Parathyroid adenoma (tissue), 2 donors: ENCODE measurements at regions not wholly inside any gene's neighbourhood (a gene's known extent, or its start where the extent isn't known, plus 50 kb on each side); places are given as distances from the start of the nearest gene placed in this dataset.

Source experiments
- H2AFZ ChIP-seq: fragments of 300-600 bp; sonication (generic); one replicate; pipeline ENCODE4 v1.7.0; 2017; ENCODE audit warnings: antibody characterized with exemption, mild to moderate bottlenecking
- H3K27ac ChIP-seq: fragments of 300-600 bp; sonication (generic); one replicate; pipeline ENCODE4 v1.7.0; 2017
- H3K27me3 ChIP-seq: fragments of 300-600 bp; sonication (generic); one replicate; pipeline ENCODE4 v1.7.0; 2017; ENCODE audit warnings: low read length; ENCODE audit not compliant: control insufficient read depth, insufficient read depth
- H3K36me3 ChIP-seq: fragments of 300-600 bp; sonication (generic); one replicate; pipeline ENCODE4 v1.7.0; 2017; ENCODE audit warnings: low read length; ENCODE audit not compliant: control insufficient read depth, insufficient read depth
- H3K4me1 ChIP-seq: fragments of 300-600 bp; sonication (generic); one replicate; pipeline ENCODE4 v1.7.0; 2017; ENCODE audit warnings: control low read depth
- H3K4me2 ChIP-seq: fragments of 300-600 bp; sonication (generic); one replicate; pipeline ENCODE4 v1.7.0; 2017; ENCODE audit warnings: low read length
- H3K4me3 ChIP-seq: fragments of 300-600 bp; sonication (generic); one replicate; pipeline ENCODE4 v1.7.0; 2017; ENCODE audit warnings: low read depth, low read length
- H3K79me2 ChIP-seq: fragments of 300-600 bp; sonication (generic); one replicate; pipeline ENCODE4 v1.7.0; 2017; ENCODE audit warnings: control low read depth
- H3K9ac ChIP-seq: fragments of 300-600 bp; sonication (generic); one replicate; pipeline ENCODE4 v1.7.0; 2017; ENCODE audit warnings: mild to moderate bottlenecking
- H3K9me3 ChIP-seq: fragments of 300-600 bp; sonication (generic); one replicate; pipeline ENCODE4 v1.7.0; 2017; ENCODE audit warnings: low read length; ENCODE audit not compliant: control insufficient read depth
- TF ChIP-seq, protein P1 (sequence below): fragments of 300-600 bp; sonication (generic); IDR thresholded peaks from one replicate; pipeline ENCODE4 v1.7.0; 2017; ENCODE audit warnings: antibody characterized with exemption, mild to moderate bottlenecking
- donor health status: primary hyperparathyroidism.

DNA sequence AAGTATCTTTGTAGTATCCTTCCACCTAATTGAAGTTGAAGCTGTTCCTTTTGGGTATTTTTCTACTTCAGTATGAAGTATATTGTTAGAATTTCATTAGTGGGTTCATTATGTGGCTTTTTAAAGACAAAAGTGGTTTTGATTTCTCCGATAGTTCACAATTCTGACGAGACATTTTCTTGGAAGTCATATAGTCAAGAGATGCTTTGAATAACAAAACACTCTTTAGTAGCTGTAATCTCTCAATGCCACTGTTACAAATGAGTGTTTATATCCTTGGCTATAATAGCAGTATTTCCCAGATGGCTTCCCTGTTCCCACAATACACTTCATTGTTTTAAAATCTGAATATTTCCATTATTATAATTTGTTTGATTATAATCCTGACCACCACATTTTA, 108.7 kb upstream of the F3 start:
- no peaks in the 10 kb centered on the region for H3K4me1 ChIP-seq

DNA sequence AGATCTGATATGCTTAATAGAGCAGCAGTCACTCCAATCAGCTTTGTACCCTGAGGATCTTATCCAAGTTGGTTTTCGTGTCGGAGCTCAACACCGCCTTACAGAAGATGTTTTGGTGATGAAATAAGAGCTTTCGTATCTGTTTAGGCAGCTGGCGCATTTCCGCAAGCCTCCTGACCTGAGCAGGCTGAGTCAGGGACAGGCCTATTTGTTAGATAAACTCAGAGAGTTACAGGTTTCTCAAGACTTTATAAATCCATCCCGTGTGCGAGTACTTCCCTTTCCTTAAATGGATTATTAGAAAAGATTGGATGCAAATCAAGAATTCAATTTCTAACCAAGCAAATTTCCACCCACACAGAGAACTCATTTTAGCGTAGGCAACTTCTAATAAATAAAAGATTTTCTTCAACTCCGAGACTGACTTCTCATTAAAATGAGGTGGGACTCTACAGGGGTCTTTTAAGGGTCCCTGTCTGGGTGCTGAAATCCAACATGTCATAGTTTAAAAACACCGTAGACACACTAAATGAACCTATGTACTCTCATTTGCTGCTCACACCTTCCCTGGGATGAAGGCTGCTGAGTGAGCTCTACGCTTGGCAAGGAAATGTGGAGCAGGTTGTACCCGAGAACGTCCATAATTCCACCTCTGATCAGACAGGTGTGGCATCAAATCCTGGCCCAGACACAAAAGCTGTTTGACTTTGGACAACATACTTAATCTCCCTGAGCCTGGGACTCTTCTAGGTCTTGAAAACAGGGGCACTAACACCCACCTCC, 106.9 kb upstream of the F3 start:
- Histone ChIP-seq H2AFZ (no peak overlapping the region), H3K79me2 (no peaks in the 10 kb centered on the region), H3K9ac (no peak overlapping the region), H3K9me3 (no peaks in the 10 kb centered on the region), H3K4me1 (no peaks in the 10 kb centered on the region), H3K4me3 (no peak overlapping the region), H3K36me3 (no peaks in the 10 kb centered on the region), H3K27me3 (no peaks in the 10 kb centered on the region), H3K4me2 (no peak overlapping the region), H3K27ac (no peak overlapping the region)
- TF ChIP-seq, protein P1, sequence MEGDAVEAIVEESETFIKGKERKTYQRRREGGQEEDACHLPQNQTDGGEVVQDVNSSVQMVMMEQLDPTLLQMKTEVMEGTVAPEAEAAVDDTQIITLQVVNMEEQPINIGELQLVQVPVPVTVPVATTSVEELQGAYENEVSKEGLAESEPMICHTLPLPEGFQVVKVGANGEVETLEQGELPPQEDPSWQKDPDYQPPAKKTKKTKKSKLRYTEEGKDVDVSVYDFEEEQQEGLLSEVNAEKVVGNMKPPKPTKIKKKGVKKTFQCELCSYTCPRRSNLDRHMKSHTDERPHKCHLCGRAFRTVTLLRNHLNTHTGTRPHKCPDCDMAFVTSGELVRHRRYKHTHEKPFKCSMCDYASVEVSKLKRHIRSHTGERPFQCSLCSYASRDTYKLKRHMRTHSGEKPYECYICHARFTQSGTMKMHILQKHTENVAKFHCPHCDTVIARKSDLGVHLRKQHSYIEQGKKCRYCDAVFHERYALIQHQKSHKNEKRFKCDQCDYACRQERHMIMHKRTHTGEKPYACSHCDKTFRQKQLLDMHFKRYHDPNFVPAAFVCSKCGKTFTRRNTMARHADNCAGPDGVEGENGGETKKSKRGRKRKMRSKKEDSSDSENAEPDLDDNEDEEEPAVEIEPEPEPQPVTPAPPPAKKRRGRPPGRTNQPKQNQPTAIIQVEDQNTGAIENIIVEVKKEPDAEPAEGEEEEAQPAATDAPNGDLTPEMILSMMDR, result no peak

More for the DNA sequence above, 108.7 kb upstream of the F3 start:
- Histone ChIP-seq H3K79me2 (no peaks in the 10 kb centered on the region), H3K27ac (no peak overlapping the region), H3K9ac (no peak overlapping the region), H3K9me3 (no peaks in the 10 kb centered on the region), H3K4me3 (no peak overlapping the region), H3K36me3 (no peaks in the 10 kb centered on the region), H3K4me2 (no peak overlapping the region), H2AFZ (no peak overlapping the region), H3K27me3 (no peaks in the 10 kb centered on the region)
- TF ChIP-seq, protein P1, result no peak

DNA sequence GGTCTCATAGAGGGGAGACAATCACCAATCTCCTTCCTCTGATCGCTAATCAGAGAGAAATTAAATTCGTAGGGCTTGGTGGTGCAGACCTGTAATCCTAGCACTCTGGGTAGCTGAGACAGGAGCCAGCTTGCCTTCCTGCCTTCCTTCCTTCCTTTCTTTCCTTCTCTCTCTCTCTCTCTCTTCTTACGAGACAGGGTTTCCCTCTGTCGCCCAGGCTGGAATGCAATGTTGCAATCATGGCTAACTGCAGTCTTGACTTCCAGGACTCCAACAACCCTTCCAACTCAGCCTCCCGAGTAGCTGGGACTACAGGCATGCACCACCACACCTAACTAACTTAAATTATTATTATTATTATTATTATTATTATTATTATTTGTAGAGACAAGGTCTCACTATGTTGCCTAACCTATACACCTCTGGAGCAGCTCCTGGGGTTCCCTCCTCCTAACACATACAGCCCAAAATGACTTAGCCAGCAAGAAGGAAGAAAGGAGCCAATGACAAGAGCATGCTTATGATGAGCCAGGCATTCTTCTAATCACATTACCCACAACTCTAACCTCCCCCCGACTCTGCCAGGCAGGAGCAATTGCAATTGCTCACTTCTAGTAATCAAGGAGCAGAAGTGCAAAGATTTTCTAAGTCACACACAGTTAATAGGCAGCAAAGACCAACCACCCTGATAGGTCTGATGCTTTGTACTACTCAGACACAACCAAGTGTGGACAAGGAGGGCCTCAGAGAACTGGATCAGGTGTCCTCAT, 105.4 kb upstream of the F3 start:
- H3K27ac ChIP-seq, result no peak overlapping the region
- no peak overlapping the region for H3K4me2 ChIP-seq
- TF ChIP-seq, protein P1, result no peak
- H3K4me1 ChIP-seq, result no peaks in the 10 kb centered on the region
- H3K79me2 ChIP-seq, result no peaks in the 10 kb centered on the region
- no peaks in the 10 kb centered on the region for H3K9me3 ChIP-seq
- H3K9ac ChIP-seq, result no peak overlapping the region
- H3K36me3 ChIP-seq, result no peaks in the 10 kb centered on the region
- no peak overlapping the region for H3K4me3 ChIP-seq
- no peaks in the 10 kb centered on the region for H3K27me3 ChIP-seq
- no peak overlapping the region for H2AFZ ChIP-seq

DNA sequence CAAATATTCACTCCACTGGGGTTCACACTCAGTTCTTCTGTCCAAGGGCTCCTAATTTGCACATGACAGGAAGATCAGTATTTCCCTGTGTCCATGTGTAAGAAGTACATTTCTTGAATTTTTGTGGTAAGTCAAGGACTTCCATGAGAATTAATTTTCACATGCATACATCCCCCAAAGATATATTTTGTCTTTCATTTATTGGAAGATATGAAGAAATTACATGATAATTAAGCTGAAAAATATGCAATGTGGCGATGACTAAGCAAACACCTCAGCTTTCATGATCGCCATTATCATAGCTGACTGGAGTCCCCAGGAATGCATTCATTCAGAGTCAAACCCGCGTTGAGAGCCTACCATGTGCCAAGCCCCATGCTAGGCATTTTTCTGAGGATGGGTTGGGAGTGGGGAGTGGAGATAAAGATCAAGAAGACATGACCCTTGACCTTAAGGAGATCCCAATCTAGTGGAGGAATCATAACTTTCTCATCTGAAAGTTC, 104.6 kb upstream of the F3 start:
- H3K27me3 ChIP-seq, result no peaks in the 10 kb centered on the region
- no peak overlapping the region for H3K4me3 ChIP-seq
- no peaks in the 10 kb centered on the region for H3K4me1 ChIP-seq
- H3K27ac ChIP-seq, result no peak overlapping the region
- H3K9ac ChIP-seq, result no peak overlapping the region
- no peaks in the 10 kb centered on the region for H3K79me2 ChIP-seq
- H2AFZ ChIP-seq, result no peak overlapping the region
- TF ChIP-seq, protein P1, result no peak
- H3K4me2 ChIP-seq, result no peak overlapping the region
- no peaks in the 10 kb centered on the region for H3K36me3 ChIP-seq
- H3K9me3 ChIP-seq, result no peaks in the 10 kb centered on the region
